HUES64 (cell line): ENCODE measurements at regions not wholly inside any gene's neighbourhood (a gene's known extent, or its start where the extent isn't known, plus 50 kb on each side); places are given as distances from the start of the nearest gene placed in this dataset.
"Not testable (repeated sequence)": the region's sequence is repeated elsewhere in the genome, so short reads cannot be mapped to it uniquely, and the experiment has no call there.

Source experiments
- H3K27ac ChIP-seq: 2 replicates; pipeline ENCODE4 v1.7.0; 2013; ENCODE audit warnings: low read depth, low read length, inconsistent platforms
- H3K27me3 ChIP-seq: 2 replicates; pipeline ENCODE4 v1.6.1; 2013; ENCODE audit warnings: mild to moderate bottlenecking, low read length; ENCODE audit not compliant: insufficient read depth
- H3K36me3 ChIP-seq: 2 replicates; pipeline ENCODE4 v1.6.1; 2013; ENCODE audit warnings: mild to moderate bottlenecking, low read length; ENCODE audit not compliant: insufficient read depth
- H3K4me1 ChIP-seq: 2 replicates; pipeline ENCODE4 v1.6.1; 2013; ENCODE audit warnings: mild to moderate bottlenecking, low read length, moderate library complexity; ENCODE audit not compliant: insufficient read depth
- H3K4me3 ChIP-seq: 2 replicates; pipeline ENCODE4 v1.5.1; 2013; ENCODE audit warnings: mild to moderate bottlenecking, low read length, moderate library complexity
- H3K9ac ChIP-seq: 2 replicates; pipeline ENCODE4 v1.6.1; 2013; ENCODE audit warnings: mild to moderate bottlenecking, low read depth, low read length
- H3K9me3 ChIP-seq: 2 replicates; pipeline ENCODE4 v1.6.1; 2013; ENCODE audit warnings: low read depth, low read length; ENCODE audit not compliant: insufficient read depth
- WGBS: fragments of 150-250, 120-280 bp; methylation state at CpG from one replicate; pipeline ENCODE4 v1.1.7; 2013; ENCODE audit warnings: missing lambda C conversion rate; 5-methylcytosine and 5-hydroxymethylcytosine counted together

GRCh38 chr7:149633976-149634945 is 136.7 kb upstream of the ZNF746 start:
- peaks cover 33% of the 10 kb centered on the region for H3K27me3 ChIP-seq
- H3K9ac ChIP-seq = no peak overlapping the region
- no peak overlapping the region for H3K27ac ChIP-seq
- no peak overlapping the region for H3K4me3 ChIP-seq
- no peaks in the 10 kb centered on the region for H3K9me3 ChIP-seq
- 78% methylated on average over 13 of the region's 13 CpGs for WGBS
- no peaks in the 10 kb centered on the region for H3K4me1 ChIP-seq
- no peaks in the 10 kb centered on the region for H3K36me3 ChIP-seq

GRCh38 chr7:149628361-149629149 is 130.9 kb upstream of the ZNF746 start:
- H3K27me3 ChIP-seq = peaks cover 32% of the 10 kb centered on the region
- not testable (repeated sequence) for H3K4me3 ChIP-seq, H3K36me3 ChIP-seq, H3K27ac ChIP-seq, H3K9ac ChIP-seq, H3K4me1 ChIP-seq, H3K9me3 ChIP-seq
- WGBS = 86% methylated on average over 11 of the region's 11 CpGs

- H3K4me3 ChIP-seq = no peak overlapping the region
- peaks cover 5% of the 10 kb centered on the region for H3K4me1 ChIP-seq
- H3K36me3 ChIP-seq = no peaks in the 10 kb centered on the region
- H3K27ac ChIP-seq = no peak overlapping the region
- no peak overlapping the region for H3K9ac ChIP-seq
- WGBS = 57% methylated on average over 3 of the region's 3 CpGs
- H3K9me3 ChIP-seq = no peaks in the 10 kb centered on the region
- peaks cover 25% of the 10 kb centered on the region for H3K27me3 ChIP-seq
Measured at GRCh38 chr7:149627911-149628310, 130.3 kb upstream of the ZNF746 start.

GRCh38 chr7:149626972-149627371 is 129.4 kb upstream of the ZNF746 start:
- Histone ChIP-seq H3K9me3 (no peaks in the 10 kb centered on the region), H3K27ac (no peak overlapping the region), H3K4me1 (peaks cover 5% of the 10 kb centered on the region), H3K4me3 (no peak overlapping the region), H3K9ac (no peak overlapping the region), H3K27me3 (peaks cover 16% of the 10 kb centered on the region), H3K36me3 (no peaks in the 10 kb centered on the region)
- WGBS = 79% methylated on average over 9 of the region's 10 CpGs

GRCh38 chr7:149625947-149626392 is 128.4 kb upstream of the ZNF746 start:
- WGBS = 91% methylated on average over 5 of the region's 7 CpGs
- H3K9me3 ChIP-seq = no peaks in the 10 kb centered on the region
- no peak overlapping the region for H3K9ac ChIP-seq
- peaks cover 12% of the 10 kb centered on the region for H3K27me3 ChIP-seq
- peaks cover 1% of the 10 kb centered on the region for H3K36me3 ChIP-seq
- H3K4me1 ChIP-seq = peaks cover 5% of the 10 kb centered on the region
- H3K27ac ChIP-seq = no peak overlapping the region
- no peak overlapping the region for H3K4me3 ChIP-seq

- Histone ChIP-seq H3K4me1 (peaks cover 5% of the 10 kb centered on the region), H3K27ac (no peak overlapping the region), H3K9me3 (no peaks in the 10 kb centered on the region), H3K4me3 (peak overlapping the region; percentile 77), H3K27me3 (peaks cover 9% of the 10 kb centered on the region), H3K36me3 (peaks cover 6% of the 10 kb centered on the region), H3K9ac (no peak overlapping the region)
- WGBS = 42% methylated on average over 13 of the region's 17 CpGs
Measured at GRCh38 chr7:149625340-149625946, 127.8 kb upstream of the ZNF746 start.

- WGBS = 2% methylated on average over 95 of the region's 97 CpGs
- Histone ChIP-seq H3K9me3 (no peaks in the 10 kb centered on the region), H3K4me3 (peak overlapping the region; percentile 77), H3K27ac (peak overlapping the region; percentile 30; the same call in 1 of the 2 replicates), H3K9ac (peak overlapping the region; percentile 84), H3K4me1 (peaks cover 5% of the 10 kb centered on the region), H3K27me3 (peaks cover 2% of the 10 kb centered on the region; the same call in 1 of the 2 replicates), H3K36me3 (peaks cover 14% of the 10 kb centered on the region)
Measured at GRCh38 chr7:149624419-149625339, 127.1 kb upstream of the ZNF746 start.

- Histone ChIP-seq H3K9me3 (no peaks in the 10 kb centered on the region), H3K4me1 (peaks cover 5% of the 10 kb centered on the region), H3K27ac (no peak overlapping the region; the same call in 1 of the 2 replicates), H3K36me3 (peaks cover 21% of the 10 kb centered on the region), H3K27me3 (peaks cover 2% of the 10 kb centered on the region; the same call in 1 of the 2 replicates), H3K9ac (peak overlapping the region; percentile 84), H3K4me3 (peak overlapping the region; percentile 77)
- under 1% methylated on average over 28 of the region's 28 CpGs for WGBS
Measured at GRCh38 chr7:149624006-149624405, 126.4 kb upstream of the ZNF746 start.

GRCh38 chr7:149623262-149623997 is 125.8 kb upstream of the ZNF746 start:
- peak overlapping the region; percentile 84 for H3K9ac ChIP-seq
- WGBS = 49% methylated on average over 19 of the region's 19 CpGs
- peak overlapping the region; percentile 77 for H3K4me3 ChIP-seq
- H3K27ac ChIP-seq, H3K27me3 ChIP-seq, H3K9me3 ChIP-seq, H3K4me1 ChIP-seq: not testable (repeated sequence)
- H3K36me3 ChIP-seq = peaks cover 27% of the 10 kb centered on the region
